ENCODE measurements at regions not wholly inside any gene's neighbourhood (a gene's known extent, or its start where the extent isn't known, plus 50 kb on each side); places are given as distances from the start of the nearest gene placed in this dataset.
A peak's percentile ranks its signal among the peaks of the same experiment; 100 is the strongest.

DNA sequence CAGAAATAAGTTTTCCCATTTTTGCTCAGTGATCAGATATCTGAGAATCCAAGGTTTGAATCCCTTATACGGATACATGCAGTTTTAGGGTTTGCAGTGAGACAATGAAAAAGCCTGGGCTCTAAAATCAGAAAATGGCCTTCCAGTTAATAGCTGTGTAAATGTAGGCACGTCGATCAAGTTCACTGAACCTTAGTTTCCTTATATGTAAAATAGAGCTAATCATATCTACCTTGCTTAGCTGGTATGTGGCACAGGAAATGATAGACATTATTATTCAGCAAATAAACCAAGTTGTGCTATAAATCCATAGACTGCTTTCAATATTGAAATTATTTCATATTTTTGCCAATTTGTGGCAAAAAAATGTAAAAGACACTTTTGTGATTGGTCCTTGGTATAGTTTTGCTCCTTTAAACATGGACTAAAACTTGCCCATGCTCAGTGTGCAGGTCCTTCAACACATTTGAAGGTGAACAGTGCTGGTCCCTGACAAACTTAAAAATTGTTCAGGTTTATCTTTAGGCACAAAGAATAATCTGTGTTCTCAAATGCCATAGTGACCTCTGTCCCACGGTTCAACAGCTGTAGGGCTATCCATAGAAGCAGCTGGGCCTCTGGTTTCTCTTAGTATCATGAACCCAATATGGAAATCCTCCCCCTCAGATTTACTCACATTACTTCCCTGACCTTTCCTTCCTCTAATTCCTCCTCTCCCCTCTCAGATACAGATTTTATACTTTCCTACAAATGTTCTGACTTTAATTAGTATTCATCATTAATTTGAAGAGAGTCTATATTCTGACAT lies 51.0 kb downstream of the CCDC54 start:
- intact Hi-C loops (cut with DNase I): loop anchor here (10.0 kb wide), 2 partner anchors 153 to 193 kb away; no protein-coding TSS in a partner anchor
- DNase-seq (no peak), ATAC-seq (no peak)

DNA sequence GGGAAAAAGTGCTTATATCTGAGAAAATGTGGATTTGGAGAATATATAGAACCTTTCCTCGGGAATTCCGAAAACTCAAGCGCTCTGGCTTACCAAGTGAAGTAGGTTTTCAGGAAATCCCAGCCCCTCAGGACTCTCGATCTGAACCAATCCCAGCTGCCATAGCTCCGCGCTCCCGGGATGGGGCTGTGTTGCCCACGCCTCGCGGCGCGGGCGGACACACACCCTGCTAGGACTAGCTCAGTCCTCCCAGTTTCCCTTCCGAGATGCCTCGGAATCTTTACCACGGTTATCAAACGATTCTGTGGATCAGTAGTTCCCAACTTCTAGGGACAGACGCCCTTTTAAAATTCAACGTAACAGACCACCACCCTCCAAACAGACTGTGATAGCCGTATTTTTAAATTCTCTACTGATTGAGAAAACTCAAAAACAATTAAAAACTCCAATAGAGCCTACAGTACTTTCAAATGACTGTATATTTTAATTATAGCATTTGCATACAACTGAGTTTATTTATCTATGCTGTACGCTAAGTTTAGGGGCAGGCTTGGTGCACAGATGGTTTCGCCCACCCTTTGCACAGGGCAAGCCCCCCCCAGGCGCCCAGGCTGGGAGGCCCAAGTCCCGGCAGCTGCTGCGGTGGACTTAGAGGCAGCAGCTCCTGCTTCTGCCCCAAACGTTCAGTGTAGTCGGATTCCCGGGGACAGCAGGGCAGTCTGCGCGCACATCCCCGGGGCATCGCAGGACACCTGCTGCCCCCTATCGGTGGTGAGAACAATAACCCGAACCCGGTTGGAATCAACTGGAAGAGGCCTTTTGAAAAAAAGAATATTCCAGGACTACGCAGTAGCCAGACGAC lies 52.3 kb downstream of the CCDC54 start:
- ATAC-seq: peak; percentile 82 to 88
- peak; percentile 79 for DNase-seq
- intact Hi-C loops (cut with DNase I): loop anchor here (5.0 to 10.0 kb wide), 3 partner anchors 93 to 195 kb away; partner anchors contain the start of gene BBX (in 1 of the 2)

DNA sequence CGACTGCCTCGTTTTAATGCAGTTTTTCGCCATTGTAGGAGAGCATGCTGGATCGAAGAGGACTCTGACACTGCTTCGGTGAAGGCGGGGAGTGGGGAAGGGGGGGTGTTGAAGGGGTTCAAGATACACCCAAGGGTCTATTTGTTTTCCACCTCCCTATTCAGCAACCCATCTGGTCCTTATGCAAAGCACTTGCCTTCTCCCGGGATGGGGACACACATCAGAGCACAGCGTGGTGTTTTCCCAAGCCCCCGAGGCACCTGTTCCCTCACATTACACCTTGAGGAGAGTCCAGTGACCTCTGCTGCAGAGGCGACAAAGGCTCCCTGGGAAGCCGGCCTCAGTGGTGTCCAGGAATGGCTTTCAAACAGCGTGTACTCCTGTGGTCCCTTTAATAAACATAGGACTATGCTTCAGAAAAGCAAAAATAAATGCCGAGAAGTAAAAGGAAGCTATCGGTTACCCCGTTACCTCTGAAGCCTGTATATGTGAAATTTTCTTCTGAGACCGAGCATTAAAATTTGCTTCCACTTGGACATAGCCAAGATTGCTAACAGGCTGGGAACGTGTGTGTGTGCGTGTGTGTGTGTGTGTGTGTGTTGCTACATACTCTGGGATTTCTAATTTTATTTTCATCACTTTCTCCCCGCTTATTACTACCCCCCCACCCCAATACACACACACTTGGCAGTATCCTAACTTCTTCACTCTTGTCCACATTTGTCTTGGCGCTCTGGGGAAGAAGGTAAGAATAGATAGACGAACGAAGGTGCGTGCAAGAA lies 53.2 kb downstream of the CCDC54 start:
- peak; percentile 24 for DNase-seq
- intact Hi-C loops (cut with DNase I): loop anchor here in 1 of 2 donors (5.0 kb wide), 1 partner anchor 92 kb away; the partner anchor contains the start of gene BBX
- no peak for ATAC-seq

DNA sequence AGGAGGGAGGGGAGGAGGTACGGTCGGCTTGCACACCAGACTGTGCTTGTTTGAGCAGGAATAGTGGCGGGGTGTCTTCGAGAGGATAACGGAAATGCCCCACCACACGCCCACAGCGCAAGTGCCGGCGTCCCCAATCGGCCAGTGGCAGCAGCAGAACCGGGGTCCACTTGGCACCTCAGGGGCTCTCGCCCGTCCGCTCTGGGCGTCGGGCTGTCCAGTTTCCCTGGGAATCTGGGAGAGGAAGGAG lies 53.7 kb downstream of the CCDC54 start:
- DNase-seq: peak; percentile 57
- intact Hi-C loops (cut with DNase I): loop anchor here in 1 of 2 donors (5.0 kb wide), 1 partner anchor 91 kb away; the partner anchor contains the start of gene BBX
- peak; percentile 16 to 17 for ATAC-seq

DNA sequence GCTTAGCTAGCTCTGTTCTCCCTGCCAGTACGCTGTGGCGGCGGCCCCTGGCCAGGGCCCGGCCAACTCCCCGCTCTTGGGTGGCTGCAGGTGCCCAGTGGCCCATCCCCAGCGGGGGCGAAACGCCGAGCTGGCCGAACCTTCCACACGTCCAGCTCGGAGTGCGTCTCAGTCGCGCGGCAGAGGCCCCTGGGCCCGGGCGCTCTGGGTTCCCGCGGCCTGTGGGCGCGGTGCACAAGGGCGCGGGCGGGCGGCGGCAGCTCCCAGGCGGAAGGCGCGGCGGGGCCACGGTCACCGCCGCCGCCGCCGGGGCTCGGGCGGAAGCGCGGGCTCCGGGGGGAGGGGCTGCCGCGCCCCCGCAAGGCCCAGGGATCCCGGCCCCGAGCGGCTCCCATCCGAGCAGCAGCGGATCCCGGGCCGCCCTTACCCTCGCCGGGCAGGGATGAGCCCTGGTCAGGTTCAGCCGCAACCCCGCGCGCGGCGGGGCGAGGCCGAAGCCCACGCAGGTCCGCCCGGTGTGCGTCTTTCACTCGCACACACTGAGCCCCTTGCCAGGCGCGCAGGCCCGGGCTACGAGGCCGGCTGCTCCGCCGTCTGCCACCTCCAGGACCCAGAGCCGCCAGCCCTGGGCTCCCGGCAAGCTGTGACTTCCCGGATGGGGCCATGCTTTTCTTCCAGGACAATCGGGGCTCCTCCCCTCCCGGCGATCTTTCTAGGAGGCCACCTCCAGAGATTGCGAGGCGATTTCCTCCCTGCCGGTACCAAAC lies 54.2 kb downstream of the CCDC54 start:
- intact Hi-C loops (cut with DNase I): loop anchor here in 1 of 2 donors (5.0 kb wide), 1 partner anchor 91 kb away; the partner anchor contains the start of gene BBX
- ATAC-seq (peak; percentile 78 to 79), DNase-seq (peak; percentile 86)

DNA sequence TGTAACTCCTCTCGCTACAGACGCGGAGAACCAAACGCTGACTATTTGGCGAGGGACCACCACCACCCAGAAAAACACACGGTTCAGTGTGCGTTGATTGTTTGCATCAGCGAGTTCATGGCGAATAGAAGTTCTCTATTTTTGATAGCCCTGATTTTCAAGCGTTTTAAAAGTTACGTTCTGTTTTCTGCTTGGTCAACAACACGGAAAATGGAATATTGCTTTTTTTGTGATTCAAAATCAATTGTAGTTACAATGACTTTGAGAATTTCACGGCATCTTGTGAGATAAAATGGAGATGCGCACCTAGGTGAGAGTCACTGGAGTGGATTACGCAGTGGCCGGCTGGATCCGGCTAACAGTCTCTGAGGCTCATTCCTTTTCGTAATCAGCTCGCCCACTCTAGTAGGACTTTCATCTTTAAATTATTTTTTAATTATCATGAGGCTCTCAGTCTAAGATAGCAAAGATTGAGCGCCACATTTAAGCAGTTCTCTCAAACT lies 54.8 kb downstream of the CCDC54 start:
- intact Hi-C loops (cut with DNase I): loop anchor here in 1 of 2 donors (5.0 kb wide), 1 partner anchor 90 kb away; the partner anchor contains the start of gene BBX
- peak; percentile 26 for DNase-seq
- no peak for ATAC-seq

DNA sequence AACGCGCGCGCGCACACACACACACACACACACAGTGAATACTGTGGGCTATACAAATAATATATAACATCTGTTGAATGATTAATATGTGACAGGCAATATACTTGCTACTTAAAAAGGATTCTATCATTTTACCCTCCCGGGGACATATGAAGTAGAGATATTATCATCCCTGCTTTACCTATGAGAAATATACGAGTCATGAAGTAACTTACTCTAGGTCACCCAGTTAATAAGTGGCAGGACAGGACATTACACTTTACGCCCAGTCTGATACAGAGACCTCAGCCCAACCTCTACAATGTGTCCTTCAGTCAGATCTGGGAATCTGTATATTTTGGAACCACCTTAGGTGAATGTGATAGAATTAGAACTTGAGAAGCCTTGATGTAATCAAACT lies 55.4 kb downstream of the CCDC54 start:
- ATAC-seq: no peak
- intact Hi-C loops (cut with DNase I): loop anchor here in 1 of 2 donors (5.0 kb wide), 1 partner anchor 90 kb away; the partner anchor contains the start of gene BBX
- no peak for DNase-seq

DNA sequence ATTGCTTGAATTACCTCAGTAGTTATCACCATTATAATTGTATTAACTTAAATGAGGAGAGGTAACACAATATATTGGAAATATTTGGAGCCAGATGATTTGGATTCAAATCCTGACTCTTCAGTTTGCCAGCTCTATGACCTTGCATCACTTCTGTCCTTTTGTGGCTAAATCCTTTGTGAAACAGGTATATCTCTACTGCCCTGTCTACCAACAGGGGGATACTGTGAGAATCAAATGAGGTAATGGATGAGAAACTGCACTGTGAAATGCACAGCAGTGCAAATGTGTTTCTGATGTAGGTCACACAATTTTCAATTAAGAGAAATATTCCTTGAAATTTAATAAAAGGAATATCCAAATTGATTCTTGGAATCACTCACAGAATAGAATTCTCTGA lies 58.8 kb downstream of the CCDC54 start:
- no peak for DNase-seq
- intact Hi-C loops (cut with DNase I): no loop called here
- no peak for ATAC-seq

DNA sequence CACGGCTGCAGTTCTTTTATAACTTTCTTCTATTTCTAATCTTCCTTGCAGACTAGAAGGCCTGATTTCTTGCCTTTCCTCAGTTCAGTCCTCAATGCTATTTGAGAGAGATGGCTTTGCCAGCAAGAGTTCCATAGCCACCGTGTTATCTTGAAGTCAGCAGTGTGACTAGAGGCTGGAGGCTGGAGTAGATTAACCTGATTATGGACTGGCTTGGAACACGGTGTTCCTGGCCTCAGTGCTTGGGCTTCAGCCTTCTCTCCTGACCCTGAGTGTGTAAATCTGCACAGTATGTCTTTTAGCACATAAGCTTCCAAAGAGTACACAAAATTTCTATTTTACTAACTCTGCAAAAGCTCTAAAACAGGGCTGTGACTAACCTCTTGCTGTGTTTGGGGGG lies 61.4 kb downstream of the CCDC54 start:
- intact Hi-C loops (cut with DNase I): no loop called here
- ATAC-seq: no peak

DNA sequence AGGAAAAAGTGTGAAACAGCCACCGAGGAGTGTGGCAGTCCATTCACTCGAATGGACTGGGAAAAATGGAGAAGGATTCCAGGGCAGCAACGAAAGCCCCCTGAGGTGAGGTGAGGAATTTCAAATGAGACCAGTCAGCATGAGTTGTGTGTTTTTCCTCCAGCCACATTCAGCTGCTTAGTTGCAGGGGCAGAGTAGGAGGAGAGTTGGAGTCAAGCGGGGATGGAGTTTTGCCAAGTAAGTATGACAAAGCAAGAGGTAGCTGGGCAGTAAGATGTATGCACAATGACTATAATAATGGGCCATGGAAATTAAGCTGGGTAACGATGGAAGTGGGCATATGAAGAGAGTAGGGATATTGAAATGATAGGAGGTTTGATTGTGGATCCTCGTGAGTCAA lies 64.4 kb downstream of the CCDC54 start:
- intact Hi-C loops (cut with DNase I): no loop called here
- no peak for ATAC-seq
- no peak for DNase-seq

More for the DNA sequence above, 61.4 kb downstream of the CCDC54 start:
- DNase-seq: no peak

DNA sequence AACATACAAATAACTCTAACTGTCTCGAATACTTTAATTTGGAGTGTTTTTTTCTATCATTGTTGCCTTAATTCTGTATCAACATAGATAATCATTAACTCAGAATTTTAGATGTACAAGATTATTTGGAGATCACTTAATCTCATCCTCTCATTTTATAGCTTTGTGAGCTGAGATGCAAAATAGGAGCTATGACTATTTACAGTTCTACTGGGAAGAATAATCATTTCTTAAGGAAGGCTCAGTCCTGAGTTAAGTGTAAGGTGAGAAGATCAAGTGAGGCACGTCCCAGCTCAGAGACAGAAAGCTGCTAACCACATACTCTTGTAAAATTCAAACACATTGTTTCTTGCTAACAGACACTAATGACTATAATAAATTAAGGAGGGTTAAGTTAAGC lies 66.2 kb downstream of the CCDC54 start:
- ATAC-seq: no peak
- intact Hi-C loops (cut with DNase I): no loop called here
- no peak for DNase-seq

DNA sequence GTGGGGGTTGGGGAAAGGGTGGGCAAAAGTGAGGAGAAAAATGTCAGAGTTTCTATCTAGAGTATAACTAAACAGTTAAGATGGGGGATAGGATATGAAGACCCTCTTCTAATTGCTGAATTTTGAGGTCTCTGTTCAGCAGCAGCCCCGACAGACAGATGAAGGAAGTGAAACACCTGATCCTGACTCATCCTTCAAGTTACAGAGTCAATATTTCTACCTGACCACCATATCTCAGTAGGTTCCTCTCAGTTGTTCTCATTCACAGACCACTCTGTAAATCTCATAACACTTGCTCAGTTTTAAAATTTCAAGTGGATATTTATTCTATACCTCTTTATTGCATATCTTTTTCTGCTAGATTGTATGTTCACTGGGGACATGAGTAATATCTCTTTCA lies 69.5 kb downstream of the CCDC54 start:
- DNase-seq (no peak), ATAC-seq (no peak)
- intact Hi-C loops (cut with DNase I): no loop called here

DNA sequence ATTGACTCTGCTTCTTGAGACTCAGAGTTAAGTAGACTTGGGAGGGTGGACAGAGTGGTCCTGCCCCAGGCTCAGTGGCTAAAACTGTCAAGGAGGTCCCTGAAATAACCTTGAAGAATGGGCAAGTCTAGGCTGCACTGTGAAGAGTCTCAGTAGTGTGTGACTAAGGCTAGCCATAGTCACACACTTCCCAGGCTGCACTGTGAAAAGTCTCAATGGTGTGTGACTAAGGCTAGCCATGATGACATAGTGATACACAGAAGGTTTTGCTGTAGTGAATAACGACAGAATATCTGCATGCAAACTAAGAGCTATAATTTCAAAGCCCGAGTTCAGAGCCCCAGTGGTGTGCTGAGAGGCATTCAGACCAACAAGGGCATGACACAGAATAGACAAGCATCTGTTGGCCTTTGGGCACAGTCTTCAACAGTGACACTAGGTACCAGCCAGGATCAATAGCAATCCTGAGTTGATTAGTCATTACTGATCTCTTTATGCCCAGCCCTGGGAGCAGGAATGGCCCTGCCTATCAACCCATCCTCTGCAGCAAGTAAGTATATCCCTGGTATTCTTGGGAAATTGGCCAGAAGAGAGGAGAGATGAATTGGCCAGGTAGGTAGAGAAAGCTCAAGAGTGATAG lies 72.4 kb upstream of the BBX start:
- intact Hi-C loops (cut with DNase I): loop anchor here in 1 of 2 donors (10.0 kb wide), 1 partner anchor 56 kb away; no protein-coding TSS in a partner anchor
- DNase-seq: no peak
- no peak for ATAC-seq

DNA sequence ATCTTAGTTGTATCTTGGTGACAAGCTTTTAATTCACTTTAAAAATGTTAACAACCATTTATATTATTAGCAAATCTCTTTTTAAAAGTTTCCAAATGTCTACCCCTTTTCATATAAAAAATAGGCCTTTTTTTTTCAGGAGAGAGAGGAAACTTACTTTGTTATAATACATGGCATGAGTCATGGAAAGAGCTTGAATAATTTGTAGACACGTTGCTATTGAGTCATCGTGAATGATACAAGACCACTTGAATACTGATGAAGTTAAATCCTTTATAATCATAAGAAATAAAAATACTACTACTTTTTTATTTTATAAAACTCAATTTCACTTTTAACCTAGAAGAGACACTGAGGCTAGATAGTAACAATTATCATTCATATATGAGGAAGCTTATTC lies 70.3 kb upstream of the BBX start:
- intact Hi-C loops (cut with DNase I): loop anchor here in 1 of 2 donors (10.0 kb wide), 1 partner anchor 58 kb away; no protein-coding TSS in a partner anchor
- ATAC-seq: no peak

DNA sequence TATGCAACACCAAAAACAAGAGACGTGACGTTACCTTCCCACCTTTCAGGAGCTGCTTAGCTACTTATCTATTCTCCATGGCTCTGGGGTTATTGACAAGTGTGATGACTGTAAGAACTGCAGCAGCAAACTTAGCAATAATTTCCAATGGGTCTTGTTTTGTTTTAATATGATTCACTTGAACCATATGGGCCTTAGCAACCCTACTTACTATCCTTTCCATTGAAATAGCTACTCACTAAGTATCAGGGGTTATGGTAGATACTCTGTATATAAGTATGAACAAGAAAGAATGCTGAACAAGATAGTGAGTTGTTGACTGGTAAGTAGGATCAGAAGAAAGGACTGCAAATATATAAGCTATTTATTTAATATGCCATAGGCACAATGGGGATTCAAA lies 69.3 kb upstream of the BBX start:
- intact Hi-C loops (cut with DNase I): loop anchor here in 1 of 2 donors (10.0 kb wide), 1 partner anchor 59 kb away; no protein-coding TSS in a partner anchor
- ATAC-seq (no peak), DNase-seq (no peak)

More for the DNA sequence above, 70.3 kb upstream of the BBX start:
- no peak for DNase-seq

DNA sequence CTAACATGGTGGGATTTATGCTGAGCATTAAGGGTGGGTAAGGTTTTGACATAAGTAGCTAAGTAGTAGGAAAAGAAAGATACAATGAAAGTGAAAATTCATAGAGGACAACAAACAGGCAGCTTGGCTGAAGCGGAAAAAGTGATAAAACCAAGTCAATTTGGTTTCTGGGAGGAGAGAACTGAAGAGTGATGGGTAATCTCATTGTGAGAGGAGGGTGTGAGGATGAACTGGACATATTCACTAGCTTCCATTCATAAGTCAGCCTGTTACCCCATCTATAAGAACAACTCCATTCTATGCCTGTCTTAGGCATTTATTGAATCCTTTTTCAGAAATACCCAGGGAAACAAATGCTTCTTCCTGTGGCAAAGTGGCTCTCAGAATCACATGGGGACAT lies 67.1 kb upstream of the BBX start:
- ATAC-seq (no peak), DNase-seq (no peak)
- intact Hi-C loops (cut with DNase I): loop anchor here in 1 of 2 donors (10.0 kb wide), 1 partner anchor 61 kb away; no protein-coding TSS in a partner anchor

DNA sequence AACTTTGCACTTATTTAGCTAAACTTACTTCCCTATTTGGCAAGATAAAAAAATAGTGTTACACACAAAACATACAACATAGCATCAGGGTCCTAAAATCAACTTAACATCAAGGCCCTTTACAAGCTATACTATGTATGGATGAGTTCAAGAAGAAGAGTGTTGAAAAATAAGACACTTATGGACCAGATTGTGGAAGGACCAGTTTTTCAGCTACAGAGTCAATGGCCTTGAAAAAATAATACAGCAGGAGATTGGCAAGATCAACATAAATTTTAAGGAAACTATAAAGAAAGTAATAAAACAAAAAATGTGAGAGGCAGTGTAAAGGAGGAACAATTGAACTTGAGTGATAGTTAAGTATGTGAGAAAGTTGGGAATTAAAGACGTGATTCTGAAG lies 66.3 kb upstream of the BBX start:
- DNase-seq (no peak), ATAC-seq (no peak)
- intact Hi-C loops (cut with DNase I): loop anchor here in 1 of 2 donors (10.0 kb wide), 1 partner anchor 62 kb away; no protein-coding TSS in a partner anchor

Data from left cardiac atrium (tissue), 4 donors.